Calu3 (cell line): ENCODE measurements at regions not wholly inside any gene's neighbourhood (a gene's known extent, or its start where the extent isn't known, plus 50 kb on each side); places are given as distances from the start of the nearest gene placed in this dataset.

Experiments
- BruUV-seq: library from RNA; stranded (reverse); fragments of 400-500 nt; replicated peaks from 2 replicates; lab custom pipeline; 2021; lab: Mats Ljungman, UMichigan
- CTCF ChIA-PET: fragments of 300-600 bp; sonication (Branson Sonifier 250); formaldehyde crosslinking; loops from one replicate; lab custom pipeline; 2022; ENCODE audit warnings: antibody characterized with exemption; lab: Charles Lee
- DNase-seq: peaks from one replicate; pipeline ENCODE4 v3.0.0; 2022
- H3K27ac Mint-ChIP-seq: one replicate; pipeline ENCODE4 v1.8.0; 2022; ENCODE audit warnings: mixed read lengths; ENCODE audit not compliant: unreplicated experiment
- H3K27me3 Mint-ChIP-seq: one replicate; pipeline ENCODE4 v1.8.0; 2022; ENCODE audit warnings: mixed read lengths; ENCODE audit not compliant: unreplicated experiment
- H3K36me3 Mint-ChIP-seq: one replicate; pipeline ENCODE4 v1.8.0; 2022; ENCODE audit warnings: mild to moderate bottlenecking, moderate library complexity, mixed read lengths; ENCODE audit not compliant: insufficient read depth, unreplicated experiment
- H3K4me1 Mint-ChIP-seq: one replicate; pipeline ENCODE4 v1.8.0; 2022; ENCODE audit warnings: mild to moderate bottlenecking, low read depth, mixed read lengths; ENCODE audit not compliant: unreplicated experiment
- H3K4me3 Mint-ChIP-seq: one replicate; pipeline ENCODE4 v1.8.0; 2022; ENCODE audit warnings: mild to moderate bottlenecking, low read depth, moderate library complexity, mixed read lengths; ENCODE audit not compliant: unreplicated experiment
- H3K9me3 Mint-ChIP-seq: one replicate; pipeline ENCODE4 v1.8.0; 2022; ENCODE audit warnings: low read depth, mixed read lengths; ENCODE audit not compliant: unreplicated experiment
- intact Hi-C: fragments of 100-400 bp; cut with micrococcal nuclease; formaldehyde crosslinking; loops from one replicate; pipeline ENCODE4 v1.10.0; 2022; ENCODE audit not compliant: unreplicated experiment
- TF ChIP-seq, protein P1 (sequence below): fragments of 200-600 bp; IDR thresholded peaks from one replicate; pipeline ENCODE4 v1.8.0; 2022; ENCODE audit warnings: antibody characterized with exemption; ENCODE audit not compliant: unreplicated experiment

DNA sequence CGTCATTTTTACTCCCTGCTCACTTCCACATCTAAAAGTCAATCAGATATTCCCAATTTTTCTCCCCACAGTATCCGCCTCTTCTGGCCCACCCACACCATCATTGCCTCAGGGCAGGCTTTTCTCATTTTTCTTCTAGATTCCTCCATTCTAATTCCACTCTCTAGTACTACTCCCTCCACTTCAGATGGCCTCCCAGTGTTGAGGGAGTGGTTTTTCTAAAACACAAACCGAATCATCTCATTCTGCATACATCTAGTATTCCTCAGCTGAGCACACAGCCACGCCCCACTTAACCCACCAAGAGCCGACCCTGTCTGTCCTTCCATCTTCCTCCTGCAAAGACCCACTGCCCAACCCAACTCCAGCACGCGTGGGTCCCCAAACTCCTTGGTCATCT lies 314.9 kb upstream of the NPVF start:
- H3K9me3 Mint-ChIP-seq, result no peaks in the 10 kb centered on the region
- H3K36me3 Mint-ChIP-seq, result no peaks in the 10 kb centered on the region
- TF ChIP-seq, protein P1, sequence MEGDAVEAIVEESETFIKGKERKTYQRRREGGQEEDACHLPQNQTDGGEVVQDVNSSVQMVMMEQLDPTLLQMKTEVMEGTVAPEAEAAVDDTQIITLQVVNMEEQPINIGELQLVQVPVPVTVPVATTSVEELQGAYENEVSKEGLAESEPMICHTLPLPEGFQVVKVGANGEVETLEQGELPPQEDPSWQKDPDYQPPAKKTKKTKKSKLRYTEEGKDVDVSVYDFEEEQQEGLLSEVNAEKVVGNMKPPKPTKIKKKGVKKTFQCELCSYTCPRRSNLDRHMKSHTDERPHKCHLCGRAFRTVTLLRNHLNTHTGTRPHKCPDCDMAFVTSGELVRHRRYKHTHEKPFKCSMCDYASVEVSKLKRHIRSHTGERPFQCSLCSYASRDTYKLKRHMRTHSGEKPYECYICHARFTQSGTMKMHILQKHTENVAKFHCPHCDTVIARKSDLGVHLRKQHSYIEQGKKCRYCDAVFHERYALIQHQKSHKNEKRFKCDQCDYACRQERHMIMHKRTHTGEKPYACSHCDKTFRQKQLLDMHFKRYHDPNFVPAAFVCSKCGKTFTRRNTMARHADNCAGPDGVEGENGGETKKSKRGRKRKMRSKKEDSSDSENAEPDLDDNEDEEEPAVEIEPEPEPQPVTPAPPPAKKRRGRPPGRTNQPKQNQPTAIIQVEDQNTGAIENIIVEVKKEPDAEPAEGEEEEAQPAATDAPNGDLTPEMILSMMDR, result no peak
- no peak overlapping the region for H3K4me3 Mint-ChIP-seq
- CTCF ChIA-PET, result no interaction called here
- no peak overlapping the region for H3K27ac Mint-ChIP-seq
- no peak for DNase-seq
- peaks cover 89% of the 10 kb centered on the region for H3K27me3 Mint-ChIP-seq
- no peaks in the 10 kb centered on the region for H3K4me1 Mint-ChIP-seq
- intact Hi-C loops, result no loop called here
- no TSS peak for BruUV-seq

DNA sequence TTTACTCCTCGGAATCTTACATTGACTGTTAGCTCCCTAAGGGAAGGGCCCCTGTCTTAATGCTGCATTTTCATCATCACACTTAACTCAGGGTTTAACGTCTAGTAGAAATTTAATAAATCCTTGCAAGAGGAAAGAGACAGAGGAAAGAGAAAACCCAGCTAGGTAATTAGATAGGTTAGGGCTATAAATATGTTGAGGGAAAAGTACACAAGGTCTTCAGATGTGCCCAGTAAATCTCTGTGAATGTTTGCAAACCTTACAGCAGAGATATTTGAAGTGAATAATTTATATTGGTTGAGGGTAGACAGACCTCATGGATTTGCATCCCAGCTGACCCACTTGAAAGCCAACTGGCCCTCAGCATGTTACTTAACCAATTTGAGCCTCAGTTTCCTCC lies 315.5 kb upstream of the NPVF start:
- no peak overlapping the region for H3K27ac Mint-ChIP-seq
- CTCF ChIA-PET, result no interaction called here
- H3K4me1 Mint-ChIP-seq, result no peaks in the 10 kb centered on the region
- peaks cover 89% of the 10 kb centered on the region for H3K27me3 Mint-ChIP-seq
- TF ChIP-seq, protein P1, result no peak
- BruUV-seq, result no TSS peak
- intact Hi-C loops, result no loop called here
- H3K4me3 Mint-ChIP-seq, result no peak overlapping the region
- no peak for DNase-seq
- H3K36me3 Mint-ChIP-seq, result no peaks in the 10 kb centered on the region
- H3K9me3 Mint-ChIP-seq, result no peaks in the 10 kb centered on the region

DNA sequence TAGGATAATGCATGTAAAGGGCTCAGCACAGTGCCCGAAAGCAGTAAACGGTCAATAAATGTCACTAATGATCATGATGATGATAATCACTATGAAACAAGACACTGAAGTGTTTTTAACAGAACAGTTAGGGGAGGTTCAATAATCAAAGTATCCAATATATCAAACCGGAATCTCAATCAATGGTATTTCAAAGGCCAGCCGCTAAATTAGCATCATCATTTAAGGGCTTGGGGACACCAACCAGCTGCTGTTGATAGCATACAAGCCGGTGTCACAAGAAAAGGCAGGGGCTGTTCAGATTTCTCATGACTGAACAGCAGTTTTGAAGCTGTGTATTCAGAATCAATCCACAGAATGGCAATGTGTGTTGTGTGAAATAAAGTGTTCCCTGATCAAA lies 316.0 kb upstream of the NPVF start:
- H3K27ac Mint-ChIP-seq, result no peak overlapping the region
- BruUV-seq, result no TSS peak
- H3K9me3 Mint-ChIP-seq, result no peaks in the 10 kb centered on the region
- H3K27me3 Mint-ChIP-seq, result peaks cover 89% of the 10 kb centered on the region
- H3K4me3 Mint-ChIP-seq, result no peak overlapping the region
- no peak for DNase-seq
- CTCF ChIA-PET, result no interaction called here
- no peaks in the 10 kb centered on the region for H3K4me1 Mint-ChIP-seq
- intact Hi-C loops, result no loop called here
- TF ChIP-seq, protein P1, result no peak
- H3K36me3 Mint-ChIP-seq, result no peaks in the 10 kb centered on the region

DNA sequence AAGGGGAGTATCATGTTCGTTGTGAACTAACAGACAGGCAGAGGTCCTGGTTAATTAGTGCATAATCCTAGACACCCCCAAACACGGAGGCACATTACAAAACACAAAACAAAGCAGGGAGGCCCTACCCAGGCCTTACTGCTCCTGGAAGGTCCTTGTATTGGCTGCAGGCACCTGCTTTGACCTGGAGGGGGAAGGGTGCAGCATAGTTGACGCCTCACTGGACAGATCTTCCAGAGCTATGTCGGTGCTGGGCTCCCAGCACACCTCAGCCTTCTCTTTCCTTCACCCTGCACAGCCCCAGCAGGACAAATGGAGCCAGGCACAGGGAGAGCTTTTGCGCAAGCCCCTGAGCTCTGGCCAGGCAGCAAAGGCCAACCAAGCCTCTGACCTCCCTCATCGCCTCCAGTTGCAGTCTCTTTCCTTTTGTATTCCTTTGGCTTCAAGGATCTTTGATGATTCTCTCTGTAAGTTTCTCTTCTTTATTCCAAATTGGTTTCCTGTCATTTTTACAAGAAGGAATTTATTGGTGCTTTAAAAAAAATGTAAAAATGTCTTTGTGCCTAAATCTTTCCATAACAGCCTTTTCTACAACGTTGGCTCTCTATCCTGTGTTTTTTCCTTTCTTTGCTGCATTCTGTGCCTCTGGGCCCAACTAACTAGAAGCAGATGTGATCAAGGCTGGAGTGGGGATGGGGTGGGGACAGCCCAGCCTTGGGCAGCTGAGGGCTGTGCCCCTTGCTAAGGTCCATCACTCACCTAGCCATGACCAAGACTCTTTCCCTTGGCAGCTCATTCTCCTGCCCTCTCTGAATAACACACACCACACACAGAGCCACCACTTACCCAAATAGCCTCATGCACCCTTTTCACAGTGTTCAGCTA lies 317.1 kb upstream of the NPVF start:
- Mint-ChIP-seq H3K4me3 (no peak overlapping the region), H3K27ac (no peak overlapping the region), H3K27me3 (peaks cover 95% of the 10 kb centered on the region), H3K9me3 (no peaks in the 10 kb centered on the region), H3K36me3 (no peaks in the 10 kb centered on the region), H3K4me1 (no peaks in the 10 kb centered on the region)
- intact Hi-C loops, result no loop called here
- CTCF ChIA-PET, result no interaction called here
- no TSS peak for BruUV-seq
- TF ChIP-seq, protein P1, result no peak
- DNase-seq, result no peak
